Right lobe of liver (tissue), 6 donors: ENCODE measurements at regions not wholly inside any gene's neighbourhood (a gene's known extent, or its start where the extent isn't known, plus 50 kb on each side); places are given as distances from the start of the nearest gene placed in this dataset.

Experiments used
- ATAC-seq, 4 donors: fragments of 200-7000 bp; cut with Tn5 transposase; one replicate each; pipeline ENCODE4 v1.9.1; 2020; ENCODE audit warnings: mild to moderate bottlenecking in 4 of 4, moderate library complexity in 4 of 4
- DNase-seq, 3 donors: peaks; one replicate each; pipeline ENCODE4 v3.0.0-alpha.2; 2020
- H3K27ac ChIP-seq, 3 donors: fragments of 200-600 bp; one replicate each; pipeline ENCODE4 v1.8.0; 2022
- H3K27me3 ChIP-seq, 2 donors: fragments of 200-600 bp; one replicate each; pipeline ENCODE4 v1.8.0; 2022
- H3K36me3 ChIP-seq, 4 donors: fragments of 200-600 bp; sonication (generic) in 1 of 4; one replicate each; pipeline versions ENCODE4 v1.5.1 to v1.8.0; 2017 to 2022; ENCODE audit warnings: control low read depth in 1 of 4
- H3K4me1 ChIP-seq, 4 donors: fragments of 200-600 bp; sonication (generic) in 1 of 4; one replicate each; pipeline versions ENCODE4 v1.5.1 to v1.8.0; 2017 to 2022; ENCODE audit warnings: control low read depth in 1 of 4
- H3K4me3 ChIP-seq, 3 donors: fragments of 200-600 bp; one replicate each; pipeline ENCODE4 v1.8.0; 2022
- H3K9me3 ChIP-seq, 4 donors: fragments of 200-600 bp; sonication (generic) in 1 of 4; one replicate each; pipeline versions ENCODE4 v1.5.1 to v1.8.0; 2017 to 2022; ENCODE audit warnings: control low read depth in 1 of 4
- CTCF ChIP-seq, 4 donors: fragments of 200-600 bp in 3 of 4; fragments of 450-650 bp in 1 of 4; IDR thresholded peaks; one replicate each; pipeline versions ENCODE4 v1.5.1 to v1.8.0; 2016 to 2022; ENCODE audit warnings: antibody characterized with exemption in 4 of 4, mild to moderate bottlenecking in 2 of 4
- POLR2A ChIP-seq: fragments of 450-650 bp; IDR thresholded peaks from one replicate; pipeline ENCODE4 v1.6.1; 2017; ENCODE audit warnings: antibody characterized with exemption, mild to moderate bottlenecking
- WGBS: methylation state at CpG from one replicate; pipeline ENCODE4 v1.1.6; 2018; ENCODE audit warnings: low coverage, low lambda C conversion rate; ENCODE audit not compliant: insufficient coverage; ENCODE audit errors: missing lambda C conversion rate; 5-methylcytosine and 5-hydroxymethylcytosine counted together
- intact Hi-C, 2 donors: fragments of 100-400 bp; cut with DNase I; formaldehyde crosslinking; loops; one replicate each; pipeline versions ENCODE4 v1.11.2 to v1.14.1; 2022
- donor health status: DM: no; HTN: yes; CAD: no.
- donor health status: DM: no; HTN: no; CAD: no.
- donor health status: DM: no; HTN: no; CAD: no.
- donor health status: DM: no; HTN: yes; CAD: no.
- donor health status: DM: no; HTN: yes; CAD: no.

GRCh38 chr2:23124214-23124750 is 260.7 kb upstream of the KLHL29 start:
- no peak for DNase-seq
- H3K27me3 ChIP-seq, result no peaks in the 10 kb centered on the region
- H3K4me3 ChIP-seq, result no peak overlapping the region
- intact Hi-C loops, result no loop called here
- 94% methylated on average over 7 of the region's 7 CpGs for WGBS
- peaks cover 0 to 68% (median 33%) of the 10 kb centered on the region in 4 donors for H3K4me1 ChIP-seq
- no peaks in the 10 kb centered on the region for H3K36me3 ChIP-seq
- TF ChIP-seq CTCF (IDR thresholded peaks at IDR 0.05) (no peak), POLR2A (no peak)
- no peaks in the 10 kb centered on the region for H3K9me3 ChIP-seq
- no peak for ATAC-seq
- H3K27ac ChIP-seq, result no peak overlapping the region

- ATAC-seq (peak; percentile 89 to 95 (median 92)), DNase-seq (peak; percentile 65 to 89 (median 81))
- intact Hi-C loops, result no loop called here
- Histone ChIP-seq H3K4me1 (peaks cover 0 to 49% (median 28%) of the 10 kb centered on the region in 4 donors), H3K27ac (peak overlapping the region; percentile 28 to 74 (median 57)), H3K4me3 (no peak overlapping the region), H3K36me3 (no peaks in the 10 kb centered on the region), H3K27me3 (no peaks in the 10 kb centered on the region), H3K9me3 (no peaks in the 10 kb centered on the region)
- WGBS, result 13% methylated on average over 4 of the region's 4 CpGs
- peak in 3 of 4 donors; percentile 11 to 24 (median 22) for TF ChIP-seq CTCF (IDR thresholded peaks at IDR 0.05)
- TF ChIP-seq POLR2A, result peak; percentile 56
These were observed 257.5 kb upstream of the KLHL29 start for GRCh38 chr2:23127465-23127864.

- H3K9me3 ChIP-seq, result no peaks in the 10 kb centered on the region
- no peaks in the 10 kb centered on the region for H3K36me3 ChIP-seq
- H3K27ac ChIP-seq, result peak overlapping the region in 1 of 3 donors; percentile 57
- DNase-seq (no peak), ATAC-seq (no peak)
- H3K4me3 ChIP-seq, result no peak overlapping the region
- H3K27me3 ChIP-seq, result no peaks in the 10 kb centered on the region
- intact Hi-C loops, result no loop called here
- H3K4me1 ChIP-seq, result peaks cover 0 to 48% (median 25%) of the 10 kb centered on the region in 4 donors
- 93% methylated on average over 5 of the region's 7 CpGs for WGBS
- TF ChIP-seq POLR2A (no peak), CTCF (IDR thresholded peaks at IDR 0.05) (no peak)
These were observed 256.2 kb upstream of the KLHL29 start for GRCh38 chr2:23128684-23129292.

GRCh38 chr2:23131066-23131575 is 253.9 kb upstream of the KLHL29 start:
- H3K27ac ChIP-seq, result peak overlapping the region in 2 of 3 donors; percentile 38 to 49

More at GRCh38 chr2:23131066-23131575, 253.9 kb upstream of the KLHL29 start:
- ATAC-seq (no peak), DNase-seq (no peak)
- Histone ChIP-seq H3K27me3 (no peaks in the 10 kb centered on the region), H3K36me3 (no peaks in the 10 kb centered on the region), H3K4me3 (no peak overlapping the region), H3K9me3 (no peaks in the 10 kb centered on the region), H3K4me1 (peaks cover 0 to 42% (median 21%) of the 10 kb centered on the region in 4 donors)
- TF ChIP-seq POLR2A (no peak), CTCF (IDR thresholded peaks at IDR 0.05) (no peak)
- intact Hi-C loops, result no loop called here
- WGBS, result 67% methylated on average over 1 of the region's 4 CpGs
